WTC11 (cell line): ENCODE measurements at regions not wholly inside any gene's neighbourhood (a gene's known extent, or its start where the extent isn't known, plus 50 kb on each side); places are given as distances from the start of the nearest gene placed in this dataset.
A peak's percentile ranks its signal among the peaks of the same experiment; 100 is the strongest.

ENCODE experiments used
- ATAC-seq: fragments of 200-7000 bp; cut with Tn5 transposase; 2 replicates; pipeline ENCODE4 v1.10.0; 2021; ENCODE audit warnings: mild to moderate bottlenecking, moderate library complexity
- CTCF ChIA-PET: fragments of 300-600 bp; sonication (Branson Sonifier 250); formaldehyde crosslinking; loops from one replicate; lab custom pipeline; 2021; ENCODE audit warnings: antibody characterized with exemption; lab: Charles Lee
- POLR2A ChIA-PET: fragments of 350-600 bp; sonication (Branson Sonifier 250); formaldehyde crosslinking; loops from one replicate; lab custom pipeline; 2021; ENCODE audit warnings: antibody characterized with exemption; lab: Charles Lee
- DNase-seq: peaks from one replicate; pipeline ENCODE4 v3.0.0; 2021; ENCODE audit warnings: low spot score
- H3K27ac Mint-ChIP-seq: 2 replicates; pipeline ENCODE4 v1.8.0; 2021; ENCODE audit warnings: mixed read lengths
- H3K27me3 Mint-ChIP-seq: 2 replicates; pipeline ENCODE4 v1.8.0; 2021; ENCODE audit warnings: low read depth, mild to moderate bottlenecking, moderate library complexity, mixed read lengths
- H3K36me3 Mint-ChIP-seq: 2 replicates; pipeline ENCODE4 v1.8.0; 2021; ENCODE audit warnings: mixed read lengths
- H3K4me1 Mint-ChIP-seq: 2 replicates; pipeline ENCODE4 v1.8.0; 2022; ENCODE audit warnings: mixed read lengths
- H3K4me3 Mint-ChIP-seq: 2 replicates; pipeline ENCODE4 v1.8.0; 2021; ENCODE audit warnings: mild to moderate bottlenecking, moderate library complexity, mixed read lengths
- H3K9me3 Mint-ChIP-seq: 2 replicates; pipeline ENCODE4 v1.8.0; 2021; ENCODE audit warnings: mixed read lengths
- CREM ChIP-seq: sonication (generic); formaldehyde crosslinking; IDR thresholded peaks from 2 replicates; pipeline ENCODE4 v1.8.1; 2022; ENCODE audit warnings: mild to moderate bottlenecking, missing genetic modification reagents, moderate library complexity
- ELF4 ChIP-seq: sonication (generic); formaldehyde crosslinking; IDR thresholded peaks from 2 replicates; pipeline ENCODE4 v1.8.1; 2022; ENCODE audit warnings: low read depth, mild to moderate bottlenecking, moderate library complexity, missing genetic modification reagents
- GRHL2 ChIP-seq: fragments of 250-450 bp; sonication (Bioruptor Pico); IDR thresholded peaks from 2 replicates; pipeline ENCODE4 v1.8.0; 2022; ENCODE audit warnings: mild to moderate bottlenecking, moderate library complexity; ENCODE audit not compliant: insufficient replicate concordance, severe bottlenecking
- GTF2I ChIP-seq: fragments of 250-450 bp; sonication (Bioruptor Pico); conservative IDR thresholded peaks from 2 replicates; pipeline ENCODE4 v1.4.0; 2021; ENCODE audit warnings: mild to moderate bottlenecking
- NFATC4 ChIP-seq: fragments of 250-450 bp; sonication (Bioruptor Pico); IDR thresholded peaks from 2 replicates; pipeline ENCODE4 v1.9.0; 2021; ENCODE audit warnings: mild to moderate bottlenecking
- NFE2L1 ChIP-seq: sonication (generic); formaldehyde crosslinking; IDR thresholded peaks from 2 replicates; pipeline ENCODE4 v1.8.1; 2023; ENCODE audit warnings: missing genetic modification reagents
- NR3C1 ChIP-seq: sonication (generic); formaldehyde crosslinking; conservative IDR thresholded peaks from 2 replicates; pipeline ENCODE4 v1.8.1; 2023; ENCODE audit warnings: low read depth, mild to moderate bottlenecking, missing genetic modification reagents
- PRRX2 ChIP-seq: fragments of 250-450 bp; sonication (Bioruptor Pico); IDR thresholded peaks from 2 replicates; pipeline ENCODE4 v1.8.0; 2021; ENCODE audit warnings: mild to moderate bottlenecking
- USF2 ChIP-seq: sonication (generic); formaldehyde crosslinking; IDR thresholded peaks from 2 replicates; pipeline ENCODE4 v1.8.1; 2023; ENCODE audit warnings: mild to moderate bottlenecking, missing genetic modification reagents, moderate library complexity
- ZNF121 ChIP-seq: sonication (generic); formaldehyde crosslinking; IDR thresholded peaks from 2 replicates; pipeline ENCODE4 v1.8.0; 2023; ENCODE audit warnings: missing genetic modification reagents
- ZNF423 ChIP-seq: fragments of 250-450 bp; sonication (Bioruptor Pico); IDR thresholded peaks from 2 replicates; pipeline ENCODE4 v2.1.2; 2022; ENCODE audit warnings: mild to moderate bottlenecking, moderate library complexity
- ZNF532 ChIP-seq: fragments of 250-450 bp; sonication (Bioruptor Pico); IDR thresholded peaks from 2 replicates; pipeline ENCODE4 v1.9.0; 2021; ENCODE audit warnings: mild to moderate bottlenecking, borderline replicate concordance
- ZNF671 ChIP-seq: fragments of 250-450 bp; sonication (Bioruptor Pico); IDR thresholded peaks from 2 replicates; pipeline ENCODE4 v1.8.0; 2021; ENCODE audit warnings: mild to moderate bottlenecking
- TF ChIP-seq, protein P1 (sequence below): sonication (generic); formaldehyde crosslinking; conservative IDR thresholded peaks from 2 replicates; pipeline ENCODE4 v1.8.1; 2022; ENCODE audit warnings: mild to moderate bottlenecking, missing genetic modification reagents
- TF ChIP-seq, protein P2 (sequence below): sonication (generic); formaldehyde crosslinking; IDR thresholded peaks from 2 replicates; pipeline ENCODE4 v1.8.0; 2023; ENCODE audit warnings: mild to moderate bottlenecking, missing genetic modification reagents
- TF ChIP-seq, protein P3 (sequence below): sonication (generic); formaldehyde crosslinking; IDR thresholded peaks from 2 replicates; pipeline ENCODE4 v1.8.1; 2022; ENCODE audit warnings: missing genetic modification reagents, borderline replicate concordance

- H3K36me3 Mint-ChIP-seq, result no peaks in the 10 kb centered on the region
- DNase-seq (no peak), ATAC-seq (no peak)
- H3K27me3 Mint-ChIP-seq, result no peaks in the 10 kb centered on the region; the same call in 1 of the 2 replicates
- POLR2A ChIA-PET, result no interaction called here
- H3K4me1 Mint-ChIP-seq, result no peaks in the 10 kb centered on the region
- H3K9me3 Mint-ChIP-seq, result peaks cover 12% of the 10 kb centered on the region
- no peak for TF ChIP-seq GTF2I
- no peak overlapping the region for H3K27ac Mint-ChIP-seq
- no peak overlapping the region for H3K4me3 Mint-ChIP-seq
- CTCF ChIA-PET, result no interaction called here
Measured at GRCh38 chr16:64542152-64542551, 579.7 kb downstream of the CDH11 start.

DNA sequence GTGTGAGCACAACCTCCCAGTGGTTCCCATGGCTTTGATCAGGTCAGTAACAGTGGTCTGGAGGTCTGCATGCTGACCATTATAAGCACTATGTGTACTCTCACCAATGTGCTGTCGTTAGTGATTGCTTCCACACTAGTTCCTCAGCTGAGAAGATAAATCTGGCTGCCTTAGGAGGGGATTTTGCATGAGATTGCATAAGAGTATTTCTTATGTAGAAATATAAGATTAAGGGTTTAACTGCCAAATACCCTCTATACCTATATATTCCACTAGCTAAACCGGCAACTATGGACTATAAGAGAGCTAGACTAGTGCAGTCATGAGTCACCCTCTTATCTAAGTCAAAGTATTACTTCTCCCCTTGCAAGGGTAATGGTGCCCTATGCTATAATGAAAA lies 580.2 kb downstream of the CDH11 start:
- POLR2A ChIA-PET, result no interaction called here
- no peaks in the 10 kb centered on the region; the same call in 1 of the 2 replicates for H3K27me3 Mint-ChIP-seq
- no peaks in the 10 kb centered on the region for H3K36me3 Mint-ChIP-seq
- TF ChIP-seq NFATC4 (no peak), ELF4 (CRISPR knock-in tag) (no peak)
- H3K9me3 Mint-ChIP-seq, result peaks cover 12% of the 10 kb centered on the region
- DNase-seq (no peak), ATAC-seq (no peak)
- no peaks in the 10 kb centered on the region for H3K4me1 Mint-ChIP-seq
- CTCF ChIA-PET, result no interaction called here
- no peak overlapping the region for H3K27ac Mint-ChIP-seq
- no peak overlapping the region for H3K4me3 Mint-ChIP-seq

- ChIA-PET CTCF (no interaction called here), POLR2A (no interaction called here)
- H3K27ac Mint-ChIP-seq, result no peak overlapping the region
- no peaks in the 10 kb centered on the region for H3K4me1 Mint-ChIP-seq
- peaks cover 13% of the 10 kb centered on the region for H3K9me3 Mint-ChIP-seq
- H3K36me3 Mint-ChIP-seq, result no peaks in the 10 kb centered on the region
- TF ChIP-seq CREM (CRISPR knock-in tag) (no peak), NFE2L1 (CRISPR knock-in tag) (no peak), ZNF671 (CRISPR knock-in tag) (no peak), GRHL2 (CRISPR knock-in tag) (no peak)
- TF ChIP-seq, protein P1, sequence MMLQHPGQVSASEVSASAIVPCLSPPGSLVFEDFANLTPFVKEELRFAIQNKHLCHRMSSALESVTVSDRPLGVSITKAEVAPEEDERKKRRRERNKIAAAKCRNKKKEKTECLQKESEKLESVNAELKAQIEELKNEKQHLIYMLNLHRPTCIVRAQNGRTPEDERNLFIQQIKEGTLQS (CRISPR knock-in tag), result no peak
- TF ChIP-seq, protein P2, sequence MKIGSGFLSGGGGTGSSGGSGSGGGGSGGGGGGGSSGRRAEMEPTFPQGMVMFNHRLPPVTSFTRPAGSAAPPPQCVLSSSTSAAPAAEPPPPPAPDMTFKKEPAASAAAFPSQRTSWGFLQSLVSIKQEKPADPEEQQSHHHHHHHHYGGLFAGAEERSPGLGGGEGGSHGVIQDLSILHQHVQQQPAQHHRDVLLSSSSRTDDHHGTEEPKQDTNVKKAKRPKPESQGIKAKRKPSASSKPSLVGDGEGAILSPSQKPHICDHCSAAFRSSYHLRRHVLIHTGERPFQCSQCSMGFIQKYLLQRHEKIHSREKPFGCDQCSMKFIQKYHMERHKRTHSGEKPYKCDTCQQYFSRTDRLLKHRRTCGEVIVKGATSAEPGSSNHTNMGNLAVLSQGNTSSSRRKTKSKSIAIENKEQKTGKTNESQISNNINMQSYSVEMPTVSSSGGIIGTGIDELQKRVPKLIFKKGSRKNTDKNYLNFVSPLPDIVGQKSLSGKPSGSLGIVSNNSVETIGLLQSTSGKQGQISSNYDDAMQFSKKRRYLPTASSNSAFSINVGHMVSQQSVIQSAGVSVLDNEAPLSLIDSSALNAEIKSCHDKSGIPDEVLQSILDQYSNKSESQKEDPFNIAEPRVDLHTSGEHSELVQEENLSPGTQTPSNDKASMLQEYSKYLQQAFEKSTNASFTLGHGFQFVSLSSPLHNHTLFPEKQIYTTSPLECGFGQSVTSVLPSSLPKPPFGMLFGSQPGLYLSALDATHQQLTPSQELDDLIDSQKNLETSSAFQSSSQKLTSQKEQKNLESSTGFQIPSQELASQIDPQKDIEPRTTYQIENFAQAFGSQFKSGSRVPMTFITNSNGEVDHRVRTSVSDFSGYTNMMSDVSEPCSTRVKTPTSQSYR (CRISPR knock-in tag), result no peak
- DNase-seq, result no peak
- H3K27me3 Mint-ChIP-seq, result no peaks in the 10 kb centered on the region; the same call in 1 of the 2 replicates
- no peak for ATAC-seq
- no peak overlapping the region for H3K4me3 Mint-ChIP-seq
Measured at GRCh38 chr16:64540434-64540833, 581.4 kb downstream of the CDH11 start.

DNA sequence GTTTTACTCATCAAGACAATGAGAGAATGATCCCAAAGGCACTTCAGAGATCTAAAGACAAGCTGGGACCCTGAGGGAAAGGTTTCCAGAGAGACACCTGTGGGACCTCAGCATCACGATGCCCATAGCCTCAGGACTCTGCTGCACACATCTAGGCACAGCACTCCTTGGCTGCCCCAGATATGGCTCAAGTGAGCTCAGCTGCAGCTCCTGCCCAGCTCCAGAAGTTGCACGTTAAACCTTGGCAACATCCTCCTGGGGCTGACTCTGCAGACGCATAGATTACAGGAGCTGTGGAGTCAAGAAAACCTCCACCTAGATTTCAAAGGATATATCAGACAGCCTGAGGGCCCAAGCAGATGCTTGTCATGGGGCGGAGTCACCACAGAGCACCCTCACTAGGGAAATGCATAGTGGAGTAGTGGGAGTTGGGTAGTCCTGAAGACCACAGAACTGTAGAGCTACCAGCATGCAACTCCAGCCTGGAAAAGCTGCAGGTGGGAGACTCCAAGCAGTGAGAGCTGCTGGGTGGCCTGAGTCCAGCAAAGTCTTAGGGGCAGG lies 582.0 kb downstream of the CDH11 start:
- POLR2A ChIA-PET, result no interaction called here
- peaks cover 3% of the 10 kb centered on the region for H3K4me1 Mint-ChIP-seq
- TF ChIP-seq NR3C1, result no peak
- H3K27me3 Mint-ChIP-seq, result no peaks in the 10 kb centered on the region; the same call in 1 of the 2 replicates
- peaks cover 12% of the 10 kb centered on the region for H3K9me3 Mint-ChIP-seq
- H3K4me3 Mint-ChIP-seq, result no peak overlapping the region
- no peak for ATAC-seq
- DNase-seq, result no peak
- CTCF ChIA-PET, result no interaction called here
- H3K36me3 Mint-ChIP-seq, result peaks cover under 1% of the 10 kb centered on the region; the same call in 1 of the 2 replicates
- no peak overlapping the region for H3K27ac Mint-ChIP-seq

- H3K9me3 Mint-ChIP-seq, result peaks cover 16% of the 10 kb centered on the region
- no peak for DNase-seq
- ATAC-seq, result peak; percentile 60
- no peak overlapping the region for H3K4me3 Mint-ChIP-seq
- H3K27ac Mint-ChIP-seq, result peak overlapping the region; percentile 55; the same call in 1 of the 2 replicates
- ChIA-PET POLR2A (no interaction called here), CTCF (no interaction called here)
- H3K27me3 Mint-ChIP-seq, result no peaks in the 10 kb centered on the region; the same call in 1 of the 2 replicates
- peaks cover 31% of the 10 kb centered on the region for H3K4me1 Mint-ChIP-seq
- peaks cover 4% of the 10 kb centered on the region; the same call in 1 of the 2 replicates for H3K36me3 Mint-ChIP-seq
- TF ChIP-seq PRRX2 (no peak), NFE2L1 (CRISPR knock-in tag) (peak; percentile 65; the same call in 1 of the 2 replicates), USF2 (CRISPR knock-in tag) (no peak), ZNF532 (CRISPR knock-in tag) (no peak), ZNF121 (CRISPR knock-in tag) (no peak), ZNF423 (CRISPR knock-in tag) (no peak)
- TF ChIP-seq, protein P3, sequence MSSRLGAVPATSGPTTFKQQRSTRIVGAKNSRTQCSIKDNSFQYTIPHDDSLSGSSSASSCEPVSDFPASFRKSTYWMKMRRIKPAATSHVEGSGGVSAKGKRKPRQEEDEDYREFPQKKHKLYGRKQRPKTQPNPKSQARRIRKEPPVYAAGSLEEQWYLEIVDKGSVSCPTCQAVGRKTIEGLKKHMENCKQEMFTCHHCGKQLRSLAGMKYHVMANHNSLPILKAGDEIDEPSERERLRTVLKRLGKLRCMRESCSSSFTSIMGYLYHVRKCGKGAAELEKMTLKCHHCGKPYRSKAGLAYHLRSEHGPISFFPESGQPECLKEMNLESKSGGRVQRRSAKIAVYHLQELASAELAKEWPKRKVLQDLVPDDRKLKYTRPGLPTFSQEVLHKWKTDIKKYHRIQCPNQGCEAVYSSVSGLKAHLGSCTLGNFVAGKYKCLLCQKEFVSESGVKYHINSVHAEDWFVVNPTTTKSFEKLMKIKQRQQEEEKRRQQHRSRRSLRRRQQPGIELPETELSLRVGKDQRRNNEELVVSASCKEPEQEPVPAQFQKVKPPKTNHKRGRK, result no peak
Measured at GRCh38 chr16:64534180-64534780, 587.6 kb downstream of the CDH11 start.
